WTC11 (cell line): ENCODE measurements at regions not wholly inside any gene's neighbourhood (a gene's known extent, or its start where the extent isn't known, plus 50 kb on each side); places are given as distances from the start of the nearest gene placed in this dataset.

Experiments
- ATAC-seq: fragments of 200-7000 bp; cut with Tn5 transposase; 2 replicates; pipeline ENCODE4 v1.10.0; 2021; ENCODE audit warnings: mild to moderate bottlenecking, moderate library complexity
- CTCF ChIA-PET: fragments of 300-600 bp; sonication (Branson Sonifier 250); formaldehyde crosslinking; loops from one replicate; lab custom pipeline; 2021; ENCODE audit warnings: antibody characterized with exemption; lab: Charles Lee
- POLR2A ChIA-PET: fragments of 350-600 bp; sonication (Branson Sonifier 250); formaldehyde crosslinking; loops from one replicate; lab custom pipeline; 2021; ENCODE audit warnings: antibody characterized with exemption; lab: Charles Lee
- DNase-seq: peaks from one replicate; pipeline ENCODE4 v3.0.0; 2021; ENCODE audit warnings: low spot score
- H3K27ac Mint-ChIP-seq: 2 replicates; pipeline ENCODE4 v1.8.0; 2021; ENCODE audit warnings: mixed read lengths
- H3K27me3 Mint-ChIP-seq: 2 replicates; pipeline ENCODE4 v1.8.0; 2021; ENCODE audit warnings: low read depth, mild to moderate bottlenecking, moderate library complexity, mixed read lengths
- H3K36me3 Mint-ChIP-seq: 2 replicates; pipeline ENCODE4 v1.8.0; 2021; ENCODE audit warnings: mixed read lengths
- H3K4me1 Mint-ChIP-seq: 2 replicates; pipeline ENCODE4 v1.8.0; 2022; ENCODE audit warnings: mixed read lengths
- H3K4me3 Mint-ChIP-seq: 2 replicates; pipeline ENCODE4 v1.8.0; 2021; ENCODE audit warnings: mild to moderate bottlenecking, moderate library complexity, mixed read lengths
- H3K9me3 Mint-ChIP-seq: 2 replicates; pipeline ENCODE4 v1.8.0; 2021; ENCODE audit warnings: mixed read lengths
- ATF3 ChIP-seq: sonication (generic); formaldehyde crosslinking; conservative IDR thresholded peaks from 2 replicates; pipeline ENCODE4 v1.8.1; 2022; ENCODE audit warnings: mild to moderate bottlenecking, missing genetic modification reagents
- CDX4 ChIP-seq: fragments of 250-450 bp; sonication (Bioruptor Pico); IDR thresholded peaks from 2 replicates; pipeline ENCODE4 v1.9.0; 2021; ENCODE audit warnings: moderate library complexity, mild to moderate bottlenecking, inconsistent platforms, borderline replicate concordance
- CREM ChIP-seq: sonication (generic); formaldehyde crosslinking; IDR thresholded peaks from 2 replicates; pipeline ENCODE4 v1.8.1; 2022; ENCODE audit warnings: mild to moderate bottlenecking, missing genetic modification reagents, moderate library complexity
- ELF4 ChIP-seq: sonication (generic); formaldehyde crosslinking; IDR thresholded peaks from 2 replicates; pipeline ENCODE4 v1.8.1; 2022; ENCODE audit warnings: low read depth, mild to moderate bottlenecking, moderate library complexity, missing genetic modification reagents
- FOXJ3 ChIP-seq: sonication (generic); formaldehyde crosslinking; IDR thresholded peaks from 2 replicates; pipeline ENCODE4 v1.9.0; 2021; ENCODE audit warnings: missing genetic modification reagents, mild to moderate bottlenecking, borderline replicate concordance
- HMGA2 ChIP-seq: fragments of 250-450 bp; sonication (Bioruptor Pico); IDR thresholded peaks from 2 replicates; pipeline ENCODE4 v1.4.0; 2021; ENCODE audit warnings: mild to moderate bottlenecking, moderate library complexity
- MYBL2 ChIP-seq: sonication (generic); formaldehyde crosslinking; IDR thresholded peaks from 2 replicates; pipeline ENCODE4 v1.8.1; 2023; ENCODE audit warnings: mild to moderate bottlenecking, moderate library complexity, missing genetic modification reagents
- NFYB ChIP-seq: sonication (generic); formaldehyde crosslinking; conservative IDR thresholded peaks from 2 replicates; pipeline ENCODE4 v1.8.0; 2022; ENCODE audit warnings: low read depth, missing genetic modification reagents
- NR1H2 ChIP-seq: sonication (generic); formaldehyde crosslinking; IDR thresholded peaks from 2 replicates; pipeline ENCODE4 v1.9.0; 2021; ENCODE audit warnings: mild to moderate bottlenecking, moderate library complexity, missing genetic modification reagents
- NR3C1 ChIP-seq: sonication (generic); formaldehyde crosslinking; conservative IDR thresholded peaks from 2 replicates; pipeline ENCODE4 v1.8.1; 2023; ENCODE audit warnings: low read depth, mild to moderate bottlenecking, missing genetic modification reagents
- OVOL2 ChIP-seq: fragments of 250-450 bp; sonication (Bioruptor Pico); IDR thresholded peaks from 2 replicates; pipeline ENCODE4 v1.9.0; 2021; ENCODE audit warnings: mild to moderate bottlenecking, borderline replicate concordance
- PRRX2 ChIP-seq: fragments of 250-450 bp; sonication (Bioruptor Pico); IDR thresholded peaks from 2 replicates; pipeline ENCODE4 v1.8.0; 2021; ENCODE audit warnings: mild to moderate bottlenecking
- RELA ChIP-seq: sonication (generic); formaldehyde crosslinking; IDR thresholded peaks from 2 replicates; pipeline ENCODE4 v1.8.1; 2022; ENCODE audit warnings: missing genetic modification reagents, mild to moderate bottlenecking, borderline replicate concordance
- SMAD3 ChIP-seq: sonication (generic); formaldehyde crosslinking; IDR thresholded peaks from 2 replicates; pipeline ENCODE4 v1.8.0; 2022; ENCODE audit warnings: missing genetic modification reagents, mild to moderate bottlenecking, borderline replicate concordance
- TEAD1 ChIP-seq: sonication (generic); formaldehyde crosslinking; IDR thresholded peaks from 2 replicates; pipeline ENCODE4 v1.8.0; 2022; ENCODE audit warnings: mild to moderate bottlenecking, missing genetic modification reagents
- TEAD4 ChIP-seq: sonication (generic); formaldehyde crosslinking; IDR thresholded peaks from 2 replicates; pipeline ENCODE4 v1.8.0; 2022; ENCODE audit warnings: mild to moderate bottlenecking, missing genetic modification reagents
- TP53 ChIP-seq: sonication (generic); formaldehyde crosslinking; IDR thresholded peaks from 2 replicates; pipeline ENCODE4 v1.8.1; 2023; ENCODE audit warnings: mild to moderate bottlenecking, missing genetic modification reagents
- USF1 ChIP-seq: sonication (generic); formaldehyde crosslinking; IDR thresholded peaks from 2 replicates; pipeline ENCODE4 v1.8.0; 2022; ENCODE audit warnings: mild to moderate bottlenecking, missing genetic modification reagents
- USF2 ChIP-seq: sonication (generic); formaldehyde crosslinking; IDR thresholded peaks from 2 replicates; pipeline ENCODE4 v1.8.1; 2023; ENCODE audit warnings: mild to moderate bottlenecking, missing genetic modification reagents, moderate library complexity
- ZNF138 ChIP-seq: sonication (generic); formaldehyde crosslinking; conservative IDR thresholded peaks from 2 replicates; pipeline ENCODE4 v1.8.1; 2022; ENCODE audit warnings: mild to moderate bottlenecking, moderate library complexity, missing genetic modification reagents
- ZNF219 ChIP-seq: sonication (generic); formaldehyde crosslinking; IDR thresholded peaks from 2 replicates; pipeline ENCODE4 v1.8.0; 2023; ENCODE audit warnings: missing genetic modification reagents, mild to moderate bottlenecking, borderline replicate concordance
- ZNF263 ChIP-seq: sonication (generic); formaldehyde crosslinking; IDR thresholded peaks from 2 replicates; pipeline ENCODE4 v1.8.1; 2022; ENCODE audit warnings: low read depth, mild to moderate bottlenecking, moderate library complexity, missing genetic modification reagents
- ZNF671 ChIP-seq: fragments of 250-450 bp; sonication (Bioruptor Pico); IDR thresholded peaks from 2 replicates; pipeline ENCODE4 v1.8.0; 2021; ENCODE audit warnings: mild to moderate bottlenecking
- TF ChIP-seq, protein P1 (sequence below): fragments of 250-450 bp; sonication (Bioruptor Pico); IDR thresholded peaks from 2 replicates; pipeline ENCODE4 v1.9.0; 2021; ENCODE audit warnings: mild to moderate bottlenecking
- TF ChIP-seq, protein P2 (sequence below): sonication (generic); formaldehyde crosslinking; IDR thresholded peaks from 2 replicates; pipeline ENCODE4 v1.8.0; 2022; ENCODE audit warnings: mild to moderate bottlenecking, missing genetic modification reagents
- TF ChIP-seq, protein P3 (sequence below): sonication (generic); formaldehyde crosslinking; IDR thresholded peaks from 2 replicates; pipeline ENCODE4 v1.8.1; 2022; ENCODE audit warnings: missing genetic modification reagents, borderline replicate concordance

- no peak for TF ChIP-seq CDX4 (CRISPR knock-in tag)
Measured at GRCh38 chr4:180363815-180364214, 1879.4 kb upstream of the TENM3 start (continued).

- no peak for ATAC-seq
- no peaks in the 10 kb centered on the region for H3K9me3 Mint-ChIP-seq
- H3K4me3 Mint-ChIP-seq = no peak overlapping the region
- H3K4me1 Mint-ChIP-seq = no peaks in the 10 kb centered on the region
- TF ChIP-seq CREM (CRISPR knock-in tag) (no peak), FOXJ3 (CRISPR knock-in tag) (no peak), SMAD3 (CRISPR knock-in tag) (no peak), ZNF219 (CRISPR knock-in tag) (no peak), RELA (no peak), NR1H2 (no peak)
- TF ChIP-seq, protein P1, sequence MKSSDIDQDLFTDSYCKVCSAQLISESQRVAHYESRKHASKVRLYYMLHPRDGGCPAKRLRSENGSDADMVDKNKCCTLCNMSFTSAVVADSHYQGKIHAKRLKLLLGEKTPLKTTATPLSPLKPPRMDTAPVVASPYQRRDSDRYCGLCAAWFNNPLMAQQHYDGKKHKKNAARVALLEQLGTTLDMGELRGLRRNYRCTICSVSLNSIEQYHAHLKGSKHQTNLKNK (CRISPR knock-in tag) = no peak
- TF ChIP-seq, all 79 proteins: peak for 0
- POLR2A ChIA-PET = no interaction called here
- Mint-ChIP-seq H3K36me3 (no peaks in the 10 kb centered on the region), H3K27me3 (no peaks in the 10 kb centered on the region), H3K27ac (no peak overlapping the region)
- DNase-seq = no peak
- CTCF ChIA-PET = no interaction called here
Measured at GRCh38 chr4:180372691-180373090, 1870.5 kb upstream of the TENM3 start.

DNA sequence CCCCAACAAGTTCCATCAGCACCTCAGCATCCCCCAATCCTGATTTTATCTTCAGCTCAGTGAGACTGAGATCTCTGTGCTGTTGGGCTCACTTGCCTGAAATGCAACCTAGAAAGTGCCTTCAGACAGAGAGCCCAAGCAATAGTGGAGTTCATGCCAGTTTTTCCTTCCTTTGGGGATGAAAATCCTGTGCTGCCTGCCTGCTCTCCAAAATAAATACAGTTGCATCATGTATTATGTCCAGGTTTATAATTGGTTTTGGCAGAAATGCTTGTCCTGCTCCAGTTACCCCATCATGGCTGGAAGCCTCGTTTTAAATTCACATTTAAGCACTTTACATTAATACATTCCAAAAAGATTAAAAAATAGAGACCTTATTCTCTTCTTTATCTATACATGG is 1865.5 kb upstream of the TENM3 start:
- H3K27ac Mint-ChIP-seq = no peak overlapping the region
- no peaks in the 10 kb centered on the region for H3K4me1 Mint-ChIP-seq
- no peaks in the 10 kb centered on the region for H3K27me3 Mint-ChIP-seq
- no peaks in the 10 kb centered on the region for H3K36me3 Mint-ChIP-seq
- ChIA-PET CTCF (no interaction called here), POLR2A (no interaction called here)
- no peaks in the 10 kb centered on the region for H3K9me3 Mint-ChIP-seq
- TF ChIP-seq PRRX2 (CRISPR knock-in tag) (no peak), TP53 (CRISPR knock-in tag) (no peak), ELF4 (CRISPR knock-in tag) (no peak), TEAD1 (no peak), ATF3 (CRISPR knock-in tag) (no peak), MYBL2 (CRISPR knock-in tag) (no peak), NFYB (CRISPR knock-in tag) (no peak), TEAD4 (no peak), USF2 (no peak), OVOL2 (CRISPR knock-in tag) (no peak), ZNF671 (CRISPR knock-in tag) (no peak), NR3C1 (CRISPR knock-in tag) (no peak), USF1 (CRISPR knock-in tag) (no peak), ZNF263 (CRISPR knock-in tag) (no peak), ZNF138 (CRISPR knock-in tag) (no peak), HMGA2 (CRISPR knock-in tag) (no peak)
- TF ChIP-seq, protein P2, sequence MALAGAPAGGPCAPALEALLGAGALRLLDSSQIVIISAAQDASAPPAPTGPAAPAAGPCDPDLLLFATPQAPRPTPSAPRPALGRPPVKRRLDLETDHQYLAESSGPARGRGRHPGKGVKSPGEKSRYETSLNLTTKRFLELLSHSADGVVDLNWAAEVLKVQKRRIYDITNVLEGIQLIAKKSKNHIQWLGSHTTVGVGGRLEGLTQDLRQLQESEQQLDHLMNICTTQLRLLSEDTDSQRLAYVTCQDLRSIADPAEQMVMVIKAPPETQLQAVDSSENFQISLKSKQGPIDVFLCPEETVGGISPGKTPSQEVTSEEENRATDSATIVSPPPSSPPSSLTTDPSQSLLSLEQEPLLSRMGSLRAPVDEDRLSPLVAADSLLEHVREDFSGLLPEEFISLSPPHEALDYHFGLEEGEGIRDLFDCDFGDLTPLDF (CRISPR knock-in tag) = no peak
- TF ChIP-seq, protein P3, sequence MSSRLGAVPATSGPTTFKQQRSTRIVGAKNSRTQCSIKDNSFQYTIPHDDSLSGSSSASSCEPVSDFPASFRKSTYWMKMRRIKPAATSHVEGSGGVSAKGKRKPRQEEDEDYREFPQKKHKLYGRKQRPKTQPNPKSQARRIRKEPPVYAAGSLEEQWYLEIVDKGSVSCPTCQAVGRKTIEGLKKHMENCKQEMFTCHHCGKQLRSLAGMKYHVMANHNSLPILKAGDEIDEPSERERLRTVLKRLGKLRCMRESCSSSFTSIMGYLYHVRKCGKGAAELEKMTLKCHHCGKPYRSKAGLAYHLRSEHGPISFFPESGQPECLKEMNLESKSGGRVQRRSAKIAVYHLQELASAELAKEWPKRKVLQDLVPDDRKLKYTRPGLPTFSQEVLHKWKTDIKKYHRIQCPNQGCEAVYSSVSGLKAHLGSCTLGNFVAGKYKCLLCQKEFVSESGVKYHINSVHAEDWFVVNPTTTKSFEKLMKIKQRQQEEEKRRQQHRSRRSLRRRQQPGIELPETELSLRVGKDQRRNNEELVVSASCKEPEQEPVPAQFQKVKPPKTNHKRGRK = no peak
- TF ChIP-seq, protein P1 (CRISPR knock-in tag) = no peak
- ATAC-seq (no peak), DNase-seq (no peak)
- no peak overlapping the region for H3K4me3 Mint-ChIP-seq
